ENCODE measurements at regions not wholly inside any gene's neighbourhood (a gene's known extent, or its start where the extent isn't known, plus 50 kb on each side); places are given as distances from the start of the nearest gene placed in this dataset.
"Not testable (repeated sequence)": the region's sequence is repeated elsewhere in the genome, so short reads cannot be mapped to it uniquely, and the experiment has no call there.

- Histone ChIP-seq H3K9me3 (no peaks in the 10 kb centered on the region), H3K4me1 (ENCODE audit: control insufficient read depth in 1 of 2, insufficient read depth in 1 of 2, low read depth in 1 of 2, low read length in 1 of 2) (no peaks in the 10 kb centered on the region), H3K27me3 (no peaks in the 10 kb centered on the region), H3K36me3 (no peaks in the 10 kb centered on the region), H3K4me3 (ENCODE audit: low read depth in 1 of 2, low read length in 1 of 2) (no peak overlapping the region), H3K27ac (no peak overlapping the region)
- TF ChIP-seq CTCF (IDR thresholded peaks at IDR 0.05), result no peak
These were observed 301.9 kb downstream of the HGF start for GRCh38 chr7:81467964-81468363.

DNA sequence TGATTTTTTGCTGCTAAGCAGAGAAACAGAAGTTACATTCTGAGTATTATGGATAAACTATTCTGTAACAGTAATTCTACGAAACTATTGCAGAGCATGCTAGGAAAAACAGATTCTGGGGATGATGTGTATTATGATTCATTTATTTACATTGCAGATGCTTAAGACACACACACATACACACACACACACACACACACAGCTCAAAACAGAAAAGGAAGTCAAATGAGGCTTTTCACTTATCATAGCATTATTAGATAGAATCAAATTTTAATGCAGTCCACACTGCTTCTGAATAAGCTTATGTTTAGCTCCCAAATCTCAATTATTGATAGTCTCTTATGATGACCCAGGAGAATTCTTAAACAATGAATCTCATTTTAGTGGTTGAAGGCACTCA lies 307.2 kb downstream of the HGF start:
- Histone ChIP-seq H3K4me1 (ENCODE audit: control insufficient read depth in 1 of 2, insufficient read depth in 1 of 2, low read depth in 1 of 2, low read length in 1 of 2) (no peaks in the 10 kb centered on the region), H3K36me3 (no peaks in the 10 kb centered on the region), H3K27ac (no peak overlapping the region), H3K27me3 (no peaks in the 10 kb centered on the region), H3K9me3 (no peaks in the 10 kb centered on the region), H3K4me3 (ENCODE audit: low read depth in 1 of 2, low read length in 1 of 2) (no peak overlapping the region)
- TF ChIP-seq CTCF (IDR thresholded peaks at IDR 0.05), result no peak

- Histone ChIP-seq H3K4me3 (ENCODE audit: low read depth in 1 of 2, low read length in 1 of 2) (no peak overlapping the region), H3K9me3 (no peaks in the 10 kb centered on the region), H3K27ac (no peak overlapping the region), H3K27me3 (no peaks in the 10 kb centered on the region), H3K4me1 (ENCODE audit: control insufficient read depth in 1 of 2, insufficient read depth in 1 of 2, low read depth in 1 of 2, low read length in 1 of 2) (no peaks in the 10 kb centered on the region), H3K36me3 (no peaks in the 10 kb centered on the region)
- no peak for TF ChIP-seq CTCF (IDR thresholded peaks at IDR 0.05)
These were observed 309.4 kb downstream of the HGF start for GRCh38 chr7:81460250-81461045.

GRCh38 chr7:81459485-81459884 lies 310.4 kb downstream of the HGF start:
- no peak for TF ChIP-seq CTCF (IDR thresholded peaks at IDR 0.05)
- no peaks in the 10 kb centered on the region for H3K9me3 ChIP-seq

GRCh38 chr7:81457852-81458522 lies 311.9 kb downstream of the HGF start:
- no peaks in the 10 kb centered on the region for H3K27me3 ChIP-seq
- no peak overlapping the region for H3K27ac ChIP-seq
- TF ChIP-seq CTCF (IDR thresholded peaks at IDR 0.05), result no peak
- no peaks in the 10 kb centered on the region for H3K4me1 ChIP-seq (ENCODE audit: control insufficient read depth in 1 of 2, insufficient read depth in 1 of 2, low read depth in 1 of 2, low read length in 1 of 2)
- no peak overlapping the region for H3K4me3 ChIP-seq (ENCODE audit: low read depth in 1 of 2, low read length in 1 of 2)
- H3K36me3 ChIP-seq, result no peaks in the 10 kb centered on the region
- no peaks in the 10 kb centered on the region for H3K9me3 ChIP-seq

More at GRCh38 chr7:81459485-81459884, 310.4 kb downstream of the HGF start:
- Histone ChIP-seq H3K27me3 (no peaks in the 10 kb centered on the region), H3K4me3 (ENCODE audit: low read depth in 1 of 2, low read length in 1 of 2) (no peak overlapping the region), H3K36me3 (no peaks in the 10 kb centered on the region), H3K27ac (no peak overlapping the region), H3K4me1 (ENCODE audit: control insufficient read depth in 1 of 2, insufficient read depth in 1 of 2, low read depth in 1 of 2, low read length in 1 of 2) (no peaks in the 10 kb centered on the region)

GRCh38 chr7:81453770-81454169 lies 316.1 kb downstream of the HGF start:
- not testable (repeated sequence) for H3K36me3 ChIP-seq; H3K9me3 ChIP-seq; H3K4me1 ChIP-seq (ENCODE audit: control insufficient read depth in 1 of 2, insufficient read depth in 1 of 2, low read depth in 1 of 2, low read length in 1 of 2); H3K27ac ChIP-seq; H3K27me3 ChIP-seq; H3K4me3 ChIP-seq (ENCODE audit: low read depth in 1 of 2, low read length in 1 of 2)

Measured in neutrophil (primary cell).